Occipital lobe (tissue), 1 donor: ENCODE measurements at regions not wholly inside any gene's neighbourhood (a gene's known extent, or its start where the extent isn't known, plus 50 kb on each side); places are given as distances from the start of the nearest gene placed in this dataset.

ENCODE experiments used
- DNase-seq: peaks from one replicate; lab custom pipeline; 2025; lab: John Stamatoyannopoulos, UW

GRCh38 chr10:10865303-10865702 lies 152.4 kb upstream of the CELF2 start:
- DNase-seq: no peak

GRCh38 chr10:10865913-10866312 lies 151.8 kb upstream of the CELF2 start:
- no peak for DNase-seq

GRCh38 chr10:10869592-10869991 lies 148.1 kb upstream of the CELF2 start:
- DNase-seq: no peak

GRCh38 chr10:10870523-10871241 lies 147.0 kb upstream of the CELF2 start:
- no peak for DNase-seq

DNA sequence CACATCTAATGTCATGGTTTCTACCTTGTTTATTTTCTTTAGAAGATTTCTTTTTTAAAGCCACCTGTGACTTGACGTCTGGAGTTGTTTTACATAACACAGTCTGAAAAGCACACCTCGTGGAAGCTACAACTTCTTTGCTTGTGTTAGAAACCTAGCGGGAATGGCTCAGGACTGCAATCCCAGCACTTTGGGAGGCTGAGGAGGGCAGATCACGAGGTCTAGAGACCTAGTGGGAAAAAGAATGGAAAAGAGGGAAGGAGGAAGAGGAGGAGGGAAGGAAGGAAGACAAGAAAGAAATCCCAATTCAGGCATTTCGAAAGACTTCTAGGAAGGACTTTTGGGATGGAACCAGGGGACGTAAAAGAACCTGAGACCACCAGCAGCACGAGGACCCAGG lies 146.3 kb upstream of the CELF2 start:
- no peak for DNase-seq

GRCh38 chr10:10872035-10872673 lies 145.5 kb upstream of the CELF2 start:
- no peak for DNase-seq

GRCh38 chr10:10872764-10873163 lies 144.9 kb upstream of the CELF2 start:
- no peak for DNase-seq

GRCh38 chr10:10873289-10873688 lies 144.4 kb upstream of the CELF2 start:
- DNase-seq: no peak

DNA sequence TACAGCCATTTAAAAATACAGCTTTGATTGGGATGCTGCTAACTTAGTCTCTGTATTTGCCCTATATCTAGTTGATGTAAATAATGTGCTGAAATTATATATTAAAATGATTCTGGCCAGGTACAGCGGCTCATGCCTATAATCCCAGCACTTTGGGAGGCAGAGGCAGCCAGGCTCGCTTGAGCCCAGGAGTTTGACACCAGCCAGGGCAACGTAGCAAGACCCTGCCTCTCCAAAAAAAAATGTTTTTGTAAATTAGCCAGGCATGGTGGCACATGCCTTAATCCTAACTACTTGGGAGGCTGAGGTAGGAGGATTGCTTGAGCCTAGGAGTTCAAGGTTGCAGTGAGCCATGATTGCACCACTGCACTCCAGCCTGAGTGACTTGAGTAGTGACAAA lies 143.8 kb upstream of the CELF2 start:
- DNase-seq: no peak

DNA sequence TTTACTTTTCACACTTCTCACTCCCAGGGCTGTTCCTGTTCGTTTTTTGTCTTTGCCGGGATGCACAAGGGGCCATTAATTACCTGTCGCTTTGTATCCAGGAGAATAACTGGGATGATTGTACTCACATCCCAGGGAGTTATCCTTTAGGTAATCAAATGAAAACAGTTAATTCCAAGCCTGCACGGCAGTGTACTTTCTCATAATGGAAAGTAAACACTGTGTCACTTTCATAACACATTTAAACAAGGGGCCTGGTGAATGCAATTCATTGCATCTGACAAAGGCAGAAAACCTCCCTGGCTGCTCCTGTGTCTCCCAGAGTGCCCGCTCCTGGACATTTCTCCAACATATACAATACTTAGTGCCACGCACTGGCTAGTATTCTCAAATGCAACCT lies 138.7 kb upstream of the CELF2 start:
- DNase-seq: no peak

DNA sequence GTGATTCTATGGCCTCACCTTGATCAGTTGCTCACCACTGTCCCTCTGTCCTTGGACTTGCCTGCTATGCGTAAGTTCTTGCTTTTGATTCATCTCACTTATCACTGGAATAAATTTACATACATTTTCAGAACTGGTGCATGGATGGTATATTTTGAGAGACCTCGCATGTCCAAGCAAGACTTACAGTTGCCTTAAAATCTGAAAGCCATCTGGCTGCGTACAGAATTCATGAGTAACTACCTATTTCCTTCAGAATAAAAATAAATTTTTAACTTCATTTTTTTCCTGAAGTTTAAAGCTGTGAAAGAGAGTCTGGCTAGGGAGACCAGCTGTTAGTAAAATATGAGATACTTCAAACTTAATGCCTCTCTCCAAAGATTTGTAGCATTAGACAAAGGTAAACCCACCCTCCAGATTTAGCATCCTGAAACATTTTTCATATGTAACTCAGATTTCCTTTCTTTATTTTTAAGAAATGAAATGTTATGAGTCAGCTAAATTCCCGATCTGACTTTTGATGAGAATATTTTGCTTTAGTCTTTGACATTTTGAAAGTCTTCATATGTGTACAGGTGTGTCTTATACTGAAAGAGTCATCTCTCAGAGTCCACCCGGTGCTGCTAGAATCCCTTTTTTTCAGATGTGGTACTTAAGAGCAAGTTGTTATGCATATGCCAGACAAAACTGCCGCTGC lies 136.4 kb upstream of the CELF2 start:
- DNase-seq: no peak

GRCh38 chr10:10883737-10884136 lies 133.9 kb upstream of the CELF2 start:
- no peak for DNase-seq

DNA sequence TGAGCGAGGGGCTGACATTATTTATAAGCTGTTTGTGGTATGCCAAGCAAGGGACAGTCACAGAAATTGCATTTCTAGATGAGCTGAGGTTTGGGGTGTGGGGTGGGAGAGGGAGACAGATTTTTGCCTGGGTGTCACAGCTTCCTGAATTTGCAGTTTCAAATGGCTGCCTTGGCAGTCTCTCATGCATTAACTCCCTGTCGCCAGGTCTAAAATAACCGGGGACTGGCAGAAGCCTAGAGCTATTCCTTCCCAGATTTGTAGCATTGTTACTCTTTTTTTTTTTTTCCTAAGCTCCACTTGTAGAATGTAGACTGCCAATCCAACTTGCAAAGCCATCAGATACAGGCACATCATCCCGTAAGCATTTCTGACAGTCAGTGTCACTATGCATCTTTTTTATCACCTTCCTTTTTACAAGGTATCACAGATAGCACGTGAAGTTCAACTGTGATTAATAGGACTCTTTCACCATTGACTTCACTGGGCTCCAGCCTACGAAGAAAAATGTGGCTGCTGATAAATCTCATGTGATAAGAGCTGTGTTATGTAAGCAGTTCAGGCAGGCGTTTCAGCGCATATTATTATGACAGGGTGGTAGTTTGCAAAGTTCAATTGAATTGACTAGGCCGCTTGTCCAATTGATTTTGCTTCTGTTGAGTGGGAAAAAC lies 130.7 kb upstream of the CELF2 start:
- DNase-seq: no peak

GRCh38 chr10:10891124-10892082 lies 126.3 kb upstream of the CELF2 start:
- no peak for DNase-seq

DNA sequence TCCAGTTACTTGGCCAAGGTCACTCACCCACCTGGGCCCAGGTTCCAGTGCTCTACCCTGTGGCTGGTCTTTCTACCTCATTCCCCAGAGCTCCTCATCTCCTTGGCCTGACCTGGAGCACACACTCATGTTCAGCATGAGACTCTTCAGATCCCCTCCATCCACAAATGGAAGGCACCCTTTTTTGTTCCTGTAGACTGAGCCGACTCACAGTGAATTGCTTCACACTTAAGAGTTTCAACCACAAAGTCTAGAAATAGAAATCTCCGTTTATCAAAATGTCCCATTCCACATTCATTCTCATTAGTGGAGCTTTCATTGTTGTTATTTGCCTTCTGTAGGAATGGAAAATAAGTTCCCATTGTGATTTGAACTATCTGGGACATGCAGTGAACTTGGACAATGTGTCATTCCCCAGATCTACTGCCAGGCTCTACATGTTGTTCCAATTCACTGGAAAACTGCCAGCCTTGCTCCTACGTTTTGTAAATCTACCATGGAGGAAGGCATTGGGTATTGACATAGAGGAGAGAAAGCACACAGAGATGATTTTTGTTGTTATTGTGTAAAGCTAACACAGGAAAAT lies 125.3 kb upstream of the CELF2 start:
- no peak for DNase-seq

DNA sequence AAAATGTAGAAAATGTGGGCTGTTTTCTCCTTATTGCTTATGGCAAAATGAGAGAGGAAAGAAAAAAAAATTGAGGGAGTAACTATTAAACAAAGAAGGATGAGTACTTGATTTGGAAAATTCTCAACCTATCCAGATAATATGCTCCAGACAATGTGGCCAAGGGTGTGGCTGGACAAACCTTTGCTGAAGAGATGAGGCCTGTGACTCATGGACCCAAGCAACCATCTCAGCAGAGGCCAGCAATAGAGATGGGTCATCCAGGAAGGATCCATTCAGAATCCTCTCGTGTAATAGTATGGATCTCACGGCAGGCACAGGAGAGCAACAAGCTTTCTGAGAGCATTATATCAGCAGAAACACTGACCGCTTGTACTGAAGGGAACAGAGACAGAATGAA lies 120.3 kb upstream of the CELF2 start:
- no peak for DNase-seq

DNA sequence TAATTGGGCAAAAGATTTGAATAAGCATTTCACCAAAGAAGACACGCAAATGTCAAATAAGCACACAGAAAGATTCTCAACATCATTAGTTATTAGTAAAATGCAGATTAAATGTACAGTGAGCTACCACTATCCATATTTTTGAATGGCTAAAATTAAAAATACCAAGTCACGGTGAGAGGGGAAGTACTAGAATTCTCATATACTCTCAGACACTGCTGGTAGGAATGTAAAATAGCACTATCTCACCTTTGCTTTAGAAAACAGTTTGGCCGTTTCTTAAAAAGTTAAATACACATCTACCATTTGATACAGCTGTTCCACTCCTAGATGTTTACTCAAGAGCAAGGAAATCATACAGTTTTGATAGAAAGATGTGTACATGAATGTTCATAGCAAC lies 115.8 kb upstream of the CELF2 start:
- DNase-seq: no peak

- DNase-seq: no peak
These were observed 114.7 kb upstream of the CELF2 start for GRCh38 chr10:10902951-10903350.

GRCh38 chr10:10903620-10904019 lies 114.1 kb upstream of the CELF2 start:
- no peak for DNase-seq

GRCh38 chr10:10910634-10911033 lies 107.0 kb upstream of the CELF2 start:
- DNase-seq: no peak

DNA sequence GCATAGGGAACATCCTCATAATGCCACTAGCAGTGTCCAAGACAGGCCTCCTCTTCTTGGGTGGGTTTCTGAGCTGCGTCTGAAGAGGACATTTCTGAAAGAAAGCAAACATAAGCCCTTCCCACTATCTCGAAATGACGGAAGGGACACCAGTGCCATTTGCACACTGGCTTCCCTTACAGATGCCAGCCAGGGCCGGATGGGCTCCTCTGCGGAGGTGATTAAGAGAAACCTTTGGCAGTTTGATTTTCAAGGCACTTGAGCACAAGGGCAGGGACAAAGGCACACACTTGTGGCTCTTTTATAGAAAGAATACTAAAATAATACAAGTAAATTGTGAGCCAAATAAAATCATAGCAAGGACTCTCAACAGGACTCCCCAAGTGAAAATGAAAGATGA lies 106.6 kb upstream of the CELF2 start:
- DNase-seq: no peak
